Endodermal cell (in vitro differentiated cells): ENCODE measurements at regions not wholly inside any gene's neighbourhood (a gene's known extent, or its start where the extent isn't known, plus 50 kb on each side); places are given as distances from the start of the nearest gene placed in this dataset.

Experiments used
- DNase-seq: peaks from one replicate; pipeline ENCODE4 v3.0.0-alpha.2; 2017
- H3K27ac ChIP-seq: 2 replicates; pipeline ENCODE4 v1.5.1; 2013; ENCODE audit warnings: mild to moderate bottlenecking, low read depth, low read length, moderate library complexity
- H3K27me3 ChIP-seq: 2 replicates; pipeline ENCODE4 v1.6.1; 2013; ENCODE audit warnings: mild to moderate bottlenecking, low read length, moderate library complexity; ENCODE audit not compliant: insufficient read depth, control insufficient read depth, poor library complexity, severe bottlenecking
- H3K36me3 ChIP-seq: 2 replicates; pipeline ENCODE4 v1.7.0; 2013; ENCODE audit warnings: mild to moderate bottlenecking, low read length, moderate library complexity; ENCODE audit not compliant: control insufficient read depth, insufficient read depth
- H3K4me1 ChIP-seq: one replicate; pipeline ENCODE4 v1.7.0; 2013; ENCODE audit warnings: low read length; ENCODE audit not compliant: control insufficient read depth, insufficient read depth
- H3K4me3 ChIP-seq: 2 replicates; pipeline ENCODE4 v1.5.1; 2013; ENCODE audit warnings: mild to moderate bottlenecking, low read length, moderate library complexity
- H3K9ac ChIP-seq: 2 replicates; pipeline ENCODE4 v1.6.1; 2013; ENCODE audit warnings: mild to moderate bottlenecking, low read length, moderate library complexity; ENCODE audit not compliant: poor library complexity, severe bottlenecking; ENCODE audit errors: extremely low read depth
- H3K9me3 ChIP-seq: 2 replicates; pipeline ENCODE4 v1.6.1; 2013; ENCODE audit warnings: mild to moderate bottlenecking, low read length, moderate library complexity; ENCODE audit not compliant: control insufficient read depth
- H3K27ac Mint-ChIP-seq: 2 replicates; pipeline ENCODE4 v1.8.0; 2020; ENCODE audit warnings: mixed read lengths
- H3K27me3 Mint-ChIP-seq: 2 replicates; pipeline ENCODE4 v1.8.0; 2021; ENCODE audit warnings: mild to moderate bottlenecking, mixed read lengths; ENCODE audit not compliant: insufficient read depth
- H3K36me3 Mint-ChIP-seq: 2 replicates; pipeline ENCODE4 v1.8.0; 2020; ENCODE audit warnings: low read depth, mixed read lengths
- H3K4me1 Mint-ChIP-seq: 2 replicates; pipeline ENCODE4 v1.8.0; 2020; ENCODE audit warnings: mixed read lengths
- H3K4me3 Mint-ChIP-seq: 2 replicates; pipeline ENCODE4 v1.8.0; 2020; ENCODE audit warnings: mild to moderate bottlenecking, moderate library complexity, mixed read lengths
- H3K9me3 Mint-ChIP-seq: 2 replicates; pipeline ENCODE4 v1.8.0; 2020; ENCODE audit warnings: mild to moderate bottlenecking, mixed read lengths
- WGBS, 2 experiments: methylation state at CpG; one replicate each; pipeline versions ENCODE4 v1.1.5 to v1.1.7; 2013; ENCODE audit warnings: missing lambda C conversion rate in 2 of 2, mixed read lengths in 1 of 2; ENCODE audit not compliant: insufficient coverage in 1 of 2, insufficient read length in 1 of 2; 5-methylcytosine and 5-hydroxymethylcytosine counted together
- TF ChIP-seq, protein P1 (sequence below): fragments of 200-600 bp; sonication (generic); conservative IDR thresholded peaks from 2 replicates; pipeline ENCODE4 v1.5.0; 2021; ENCODE audit warnings: antibody characterized with exemption, mild to moderate bottlenecking

DNA sequence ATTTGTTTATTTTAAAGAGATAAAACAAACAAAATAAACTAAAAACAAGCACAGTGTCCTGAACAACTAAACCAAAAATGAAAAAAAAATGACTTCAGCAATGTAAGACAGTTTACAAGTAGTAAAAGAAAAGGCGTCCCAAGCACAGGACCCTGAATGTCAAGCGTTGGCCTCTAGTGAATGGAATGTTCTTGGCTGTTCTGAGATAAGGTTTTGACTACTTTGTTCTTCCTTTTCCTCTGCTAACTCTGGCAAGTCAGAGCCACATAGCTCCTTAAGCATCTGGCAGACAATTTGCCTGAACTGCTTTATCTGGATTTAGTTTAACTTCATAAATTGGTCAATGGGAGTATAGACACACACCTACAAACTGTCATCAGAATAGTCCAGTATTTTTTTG is 655.2 kb downstream of the ANXA1 start:
- H3K4me3 Mint-ChIP-seq: no peak overlapping the region
- Histone ChIP-seq H3K4me1 (no peaks in the 10 kb centered on the region), H3K27me3 (no peaks in the 10 kb centered on the region), H3K4me3 (no peak overlapping the region), H3K9ac (no peak overlapping the region), H3K27ac (no peak overlapping the region), H3K9me3 (no peaks in the 10 kb centered on the region), H3K36me3 (no peaks in the 10 kb centered on the region)
- H3K27me3 Mint-ChIP-seq: no peaks in the 10 kb centered on the region
- WGBS, 2 experiments: 88% methylated on average over 2 of the region's 2 CpGs
- no peaks in the 10 kb centered on the region for H3K4me1 Mint-ChIP-seq
- no peak for DNase-seq
- no peak overlapping the region for H3K27ac Mint-ChIP-seq
- no peaks in the 10 kb centered on the region for H3K36me3 Mint-ChIP-seq
- TF ChIP-seq, protein P1, sequence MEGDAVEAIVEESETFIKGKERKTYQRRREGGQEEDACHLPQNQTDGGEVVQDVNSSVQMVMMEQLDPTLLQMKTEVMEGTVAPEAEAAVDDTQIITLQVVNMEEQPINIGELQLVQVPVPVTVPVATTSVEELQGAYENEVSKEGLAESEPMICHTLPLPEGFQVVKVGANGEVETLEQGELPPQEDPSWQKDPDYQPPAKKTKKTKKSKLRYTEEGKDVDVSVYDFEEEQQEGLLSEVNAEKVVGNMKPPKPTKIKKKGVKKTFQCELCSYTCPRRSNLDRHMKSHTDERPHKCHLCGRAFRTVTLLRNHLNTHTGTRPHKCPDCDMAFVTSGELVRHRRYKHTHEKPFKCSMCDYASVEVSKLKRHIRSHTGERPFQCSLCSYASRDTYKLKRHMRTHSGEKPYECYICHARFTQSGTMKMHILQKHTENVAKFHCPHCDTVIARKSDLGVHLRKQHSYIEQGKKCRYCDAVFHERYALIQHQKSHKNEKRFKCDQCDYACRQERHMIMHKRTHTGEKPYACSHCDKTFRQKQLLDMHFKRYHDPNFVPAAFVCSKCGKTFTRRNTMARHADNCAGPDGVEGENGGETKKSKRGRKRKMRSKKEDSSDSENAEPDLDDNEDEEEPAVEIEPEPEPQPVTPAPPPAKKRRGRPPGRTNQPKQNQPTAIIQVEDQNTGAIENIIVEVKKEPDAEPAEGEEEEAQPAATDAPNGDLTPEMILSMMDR: no peak
- no peaks in the 10 kb centered on the region for H3K9me3 Mint-ChIP-seq

DNA sequence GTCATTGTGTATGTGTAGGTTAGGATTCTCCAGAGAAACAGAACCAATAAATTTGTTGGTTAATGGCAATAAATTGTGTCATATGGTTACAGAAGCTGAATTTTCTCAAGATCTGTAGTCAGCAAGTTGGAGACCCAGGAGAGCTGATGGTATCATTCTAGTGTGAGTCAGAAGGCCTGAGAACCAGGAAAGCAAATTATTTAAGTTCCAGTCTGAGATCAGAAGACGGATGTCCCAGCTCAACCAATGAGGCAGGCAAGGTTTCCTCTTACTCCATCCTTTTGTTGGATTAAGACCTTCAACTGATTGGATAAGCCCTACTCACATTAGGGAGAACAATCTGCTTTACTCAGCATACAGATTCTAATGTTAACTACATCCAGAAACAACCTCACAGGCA is 656.3 kb downstream of the ANXA1 start:
- Mint-ChIP-seq H3K4me3 (no peak overlapping the region), H3K27ac (no peak overlapping the region), H3K9me3 (no peaks in the 10 kb centered on the region), H3K36me3 (no peaks in the 10 kb centered on the region), H3K27me3 (no peaks in the 10 kb centered on the region), H3K4me1 (no peaks in the 10 kb centered on the region)
- TF ChIP-seq, protein P1: no peak
- Histone ChIP-seq H3K27ac (no peak overlapping the region), H3K9me3 (no peaks in the 10 kb centered on the region), H3K36me3 (no peaks in the 10 kb centered on the region), H3K4me3 (no peak overlapping the region), H3K27me3 (no peaks in the 10 kb centered on the region), H3K9ac (no peak overlapping the region), H3K4me1 (no peaks in the 10 kb centered on the region)
- 86 to 89% methylated on average over 1 of the region's 1 CpG for WGBS, 2 experiments
- DNase-seq: no peak

DNA sequence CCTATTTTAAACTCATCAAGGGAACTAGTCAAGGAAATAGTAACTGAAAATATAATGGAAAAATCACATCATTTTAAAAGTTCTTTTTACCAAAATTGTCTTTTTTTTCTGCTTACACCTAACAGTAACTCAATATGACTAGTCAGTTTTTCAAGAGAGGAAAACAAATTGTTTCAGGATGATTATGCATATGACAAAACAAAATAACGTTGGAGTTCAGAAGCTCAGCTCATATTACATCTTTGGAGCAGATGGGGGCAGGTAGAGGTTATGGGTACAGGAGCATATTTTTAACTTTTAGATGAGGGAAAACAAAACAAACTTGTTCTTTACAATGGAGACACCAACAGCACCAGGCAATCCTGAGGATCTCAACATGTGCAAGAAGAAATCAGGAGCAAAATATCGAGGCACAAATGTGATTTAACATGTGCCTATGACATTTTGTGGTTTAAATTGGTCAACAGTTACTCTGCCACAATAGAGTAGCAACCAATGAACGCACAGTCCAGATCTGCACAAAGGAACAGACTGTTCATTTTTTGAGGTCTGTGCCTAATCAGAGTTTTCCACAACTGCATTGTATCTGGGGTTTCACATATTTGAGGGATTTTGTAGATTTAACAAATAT is 659.0 kb downstream of the ANXA1 start:
- no peak overlapping the region for H3K27ac Mint-ChIP-seq
- TF ChIP-seq, protein P1: no peak
- no peak for DNase-seq

More for the DNA sequence above, 659.0 kb downstream of the ANXA1 start:
- Histone ChIP-seq H3K27me3 (no peaks in the 10 kb centered on the region), H3K9me3 (no peaks in the 10 kb centered on the region), H3K4me1 (no peaks in the 10 kb centered on the region), H3K9ac (no peak overlapping the region), H3K36me3 (no peaks in the 10 kb centered on the region), H3K27ac (no peak overlapping the region), H3K4me3 (no peak overlapping the region)
- H3K4me1 Mint-ChIP-seq: no peaks in the 10 kb centered on the region
- 89 to 90% methylated on average over 2 to 3 of the region's 3 CpGs for WGBS, 2 experiments
- H3K36me3 Mint-ChIP-seq: no peaks in the 10 kb centered on the region
- no peaks in the 10 kb centered on the region for H3K9me3 Mint-ChIP-seq
- no peaks in the 10 kb centered on the region for H3K27me3 Mint-ChIP-seq
- H3K4me3 Mint-ChIP-seq: no peak overlapping the region
